OCI-LY7 (cell line): ENCODE measurements at regions not wholly inside any gene's neighbourhood (a gene's known extent, or its start where the extent isn't known, plus 50 kb on each side); places are given as distances from the start of the nearest gene placed in this dataset.

Experiments
- BruUV-seq: library from RNA; stranded (reverse); fragments of 400-500 nt; replicated peaks from 2 replicates; lab custom pipeline; 2021; lab: Mats Ljungman, UMichigan
- CTCF ChIA-PET: fragments of 300-600 bp; sonication (Branson Sonifier 250); formaldehyde crosslinking; loops from one replicate; lab custom pipeline; 2022; ENCODE audit warnings: antibody characterized with exemption; ENCODE audit not compliant: unreplicated experiment; lab: Charles Lee
- POLR2A ChIA-PET: fragments of 300-600 bp; sonication (Branson Sonifier 250); formaldehyde crosslinking; loops from one replicate; lab custom pipeline; 2022; ENCODE audit warnings: antibody characterized with exemption; lab: Charles Lee
- DNase-seq: peaks from one replicate; pipeline ENCODE4 v3.0.0-alpha.2; 2015; ENCODE audit warnings: low spot score
- H2AFZ ChIP-seq: fragments of 200-600 bp; sonication (generic), shearing (Covaris generic); 2 replicates; pipeline ENCODE4 v1.6.1; 2014; ENCODE audit warnings: mild to moderate bottlenecking, antibody characterized with exemption, low read length, moderate library complexity
- H3K27ac ChIP-seq: fragments of 200-600 bp; sonication (generic); 2 replicates; pipeline ENCODE4 v1.5.1; 2014; ENCODE audit warnings: mixed run types, low read depth, mild to moderate bottlenecking, moderate library complexity, low read length, inconsistent platforms; ENCODE audit not compliant: poor library complexity, severe bottlenecking
- H3K36me3 ChIP-seq: fragments of 200-600 bp; sonication (generic); 2 replicates; pipeline ENCODE4 v1.6.1; 2014; ENCODE audit warnings: mild to moderate bottlenecking, antibody characterized with exemption, low read length, moderate library complexity, mixed read lengths; ENCODE audit not compliant: insufficient read depth
- H3K4me1 ChIP-seq: fragments of 200-600 bp; sonication (generic); 2 replicates; pipeline ENCODE4 v1.5.1; 2014; ENCODE audit warnings: mild to moderate bottlenecking, low read length; ENCODE audit not compliant: insufficient read depth, poor library complexity, severe bottlenecking
- H3K4me2 ChIP-seq: fragments of 200-600 bp; sonication (generic); 2 replicates; pipeline ENCODE4 v1.6.1; 2014; ENCODE audit warnings: mild to moderate bottlenecking, low read length
- H3K4me3 ChIP-seq: fragments of 200-600 bp; sonication (generic); 2 replicates; pipeline ENCODE4 v1.5.1; 2014; ENCODE audit warnings: mild to moderate bottlenecking, low read depth, low read length; ENCODE audit not compliant: poor library complexity, severe bottlenecking
- H3K79me2 ChIP-seq: fragments of 200-600 bp; sonication (generic); 2 replicates; pipeline ENCODE4 v1.6.1; 2016; ENCODE audit warnings: low read depth, mild to moderate bottlenecking, low read length, moderate library complexity, mixed read lengths; ENCODE audit not compliant: insufficient read depth
- H3K9me2 ChIP-seq: fragments of 200-600 bp; sonication (generic); 2 replicates; pipeline ENCODE4 v1.6.1; 2016; ENCODE audit warnings: mild to moderate bottlenecking, low read length, mixed read lengths; ENCODE audit not compliant: insufficient read depth
- H3K9me3 ChIP-seq: fragments of 200-600 bp; sonication (generic); 2 replicates; pipeline ENCODE4 v1.6.1; 2014; ENCODE audit warnings: mild to moderate bottlenecking, mixed run types, low read length, mixed read lengths
- H4K20me1 ChIP-seq: fragments of 200-600 bp; sonication (generic); 2 replicates; pipeline ENCODE4 v1.6.1; 2014; ENCODE audit warnings: mild to moderate bottlenecking, antibody characterized with exemption, low read length, moderate library complexity, mixed read lengths; ENCODE audit not compliant: insufficient read depth
- CTCF ChIP-seq: fragments of 200-600 bp; sonication (generic); conservative IDR thresholded peaks from 2 replicates; pipeline ENCODE4 v1.5.1; 2014; ENCODE audit warnings: mild to moderate bottlenecking, antibody characterized with exemption, low read length, moderate library complexity, mixed read lengths
- EZH2phosphoT487 ChIP-seq: fragments of 200-600 bp; sonication (generic); IDR thresholded peaks from 2 replicates; pipeline ENCODE4 v1.6.1; 2018; ENCODE audit warnings: low read depth, borderline replicate concordance, mild to moderate bottlenecking, mixed run types, antibody characterized with exemption, low read length, moderate library complexity, mixed read lengths
- intact Hi-C: fragments of 100-400 bp; cut with micrococcal nuclease; formaldehyde crosslinking; loops from one replicate; pipeline ENCODE4 v1.10.0; 2022; ENCODE audit not compliant: unreplicated experiment

DNA sequence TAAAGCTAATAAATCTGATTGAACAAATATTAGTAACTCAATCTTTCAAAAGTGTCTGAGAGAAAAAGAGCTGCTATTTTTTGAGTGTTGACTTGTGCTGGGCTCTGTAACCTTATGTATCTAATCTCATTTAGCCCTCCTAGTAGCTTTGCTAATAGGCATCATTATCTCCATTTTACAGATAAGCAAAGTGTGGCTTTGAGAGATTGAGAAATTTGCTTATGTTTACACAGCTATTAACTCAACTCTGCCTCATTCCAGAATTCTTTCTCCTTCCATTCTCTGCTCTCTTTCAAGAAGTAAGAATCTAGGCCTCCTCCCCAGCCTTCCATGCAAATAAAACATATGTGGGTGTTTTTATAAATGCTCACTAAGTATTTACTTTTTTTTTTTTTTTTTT is 137.8 kb downstream of the GATA3 start:
- Histone ChIP-seq H3K9me2 (no peaks in the 10 kb centered on the region), H3K36me3 (no peaks in the 10 kb centered on the region), H3K27ac (no peak overlapping the region), H3K4me2 (no peak overlapping the region), H3K4me3 (no peak overlapping the region), H2AFZ (no peak overlapping the region), H3K9me3 (no peaks in the 10 kb centered on the region), H3K4me1 (no peaks in the 10 kb centered on the region), H3K79me2 (no peaks in the 10 kb centered on the region), H4K20me1 (no peaks in the 10 kb centered on the region)
- intact Hi-C loops = no loop called here
- no peak for TF ChIP-seq CTCF
- no peak for TF ChIP-seq EZH2phosphoT487
- DNase-seq = no peak
- ChIA-PET POLR2A (interaction anchor here (0.7 kb wide), 2 partner anchors 10 to 1078 kb away, joined by 3 read pairs; no protein-coding TSS in a partner anchor), CTCF (no interaction called here)
- no TSS peak for BruUV-seq

- no peaks in the 10 kb centered on the region for H3K9me2 ChIP-seq
- no peaks in the 10 kb centered on the region for H4K20me1 ChIP-seq
- H3K4me2 ChIP-seq = no peak overlapping the region
- POLR2A ChIA-PET = no interaction called here
- CTCF ChIA-PET = no interaction called here
- H3K27ac ChIP-seq = no peak overlapping the region
- no peaks in the 10 kb centered on the region for H3K9me3 ChIP-seq
- no peak for TF ChIP-seq CTCF
- no peak for TF ChIP-seq EZH2phosphoT487
- no TSS peak for BruUV-seq
- no peak overlapping the region for H3K4me3 ChIP-seq
- H2AFZ ChIP-seq = no peak overlapping the region
- intact Hi-C loops = no loop called here
- no peaks in the 10 kb centered on the region for H3K79me2 ChIP-seq
- DNase-seq = no peak
- H3K36me3 ChIP-seq = no peaks in the 10 kb centered on the region
- H3K4me1 ChIP-seq = no peaks in the 10 kb centered on the region
Measured at GRCh38 chr10:8193546-8193945, 139.1 kb downstream of the GATA3 start.

DNA sequence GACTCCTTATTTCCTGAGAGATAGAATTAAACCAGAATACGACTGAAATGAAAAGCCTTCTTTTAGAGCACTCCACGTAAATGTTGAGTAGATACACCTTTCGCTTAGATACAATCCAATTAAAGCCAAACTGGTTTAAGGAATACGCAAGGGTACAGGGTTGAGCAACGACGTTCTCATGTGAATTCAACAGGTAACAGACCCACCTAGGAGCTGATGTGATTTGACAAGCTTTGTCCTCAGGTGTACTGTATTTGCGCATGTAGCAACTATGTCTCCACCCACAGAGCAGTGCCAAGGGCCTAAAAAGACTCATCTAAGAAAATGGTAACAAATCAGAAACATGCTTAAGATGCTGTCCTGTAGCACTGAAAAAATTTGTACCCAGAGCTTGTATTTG is 139.6 kb downstream of the GATA3 start:
- H3K36me3 ChIP-seq = no peaks in the 10 kb centered on the region

More for the DNA sequence above, 139.6 kb downstream of the GATA3 start:
- TF ChIP-seq CTCF (no peak), EZH2phosphoT487 (no peak)
- Histone ChIP-seq H3K27ac (no peak overlapping the region), H3K4me3 (no peak overlapping the region), H3K9me2 (no peaks in the 10 kb centered on the region), H3K79me2 (no peaks in the 10 kb centered on the region), H4K20me1 (no peaks in the 10 kb centered on the region), H2AFZ (no peak overlapping the region), H3K4me2 (no peak overlapping the region), H3K9me3 (no peaks in the 10 kb centered on the region), H3K4me1 (no peaks in the 10 kb centered on the region)
- CTCF ChIA-PET = no interaction called here
- BruUV-seq = no TSS peak
- POLR2A ChIA-PET = no interaction called here
- DNase-seq = no peak
- intact Hi-C loops = no loop called here
